GM12874 (cell line): ENCODE measurements at regions not wholly inside any gene's neighbourhood (a gene's known extent, or its start where the extent isn't known, plus 50 kb on each side); places are given as distances from the start of the nearest gene placed in this dataset.

Experiments used
- CTCF ChIP-seq: IDR thresholded peaks from 2 replicates; pipeline ENCODE4 v1.5.1; 2011; ENCODE audit warnings: low read depth, mild to moderate bottlenecking, control low read depth, low read length, moderate library complexity; ENCODE audit not compliant: insufficient read depth

DNA sequence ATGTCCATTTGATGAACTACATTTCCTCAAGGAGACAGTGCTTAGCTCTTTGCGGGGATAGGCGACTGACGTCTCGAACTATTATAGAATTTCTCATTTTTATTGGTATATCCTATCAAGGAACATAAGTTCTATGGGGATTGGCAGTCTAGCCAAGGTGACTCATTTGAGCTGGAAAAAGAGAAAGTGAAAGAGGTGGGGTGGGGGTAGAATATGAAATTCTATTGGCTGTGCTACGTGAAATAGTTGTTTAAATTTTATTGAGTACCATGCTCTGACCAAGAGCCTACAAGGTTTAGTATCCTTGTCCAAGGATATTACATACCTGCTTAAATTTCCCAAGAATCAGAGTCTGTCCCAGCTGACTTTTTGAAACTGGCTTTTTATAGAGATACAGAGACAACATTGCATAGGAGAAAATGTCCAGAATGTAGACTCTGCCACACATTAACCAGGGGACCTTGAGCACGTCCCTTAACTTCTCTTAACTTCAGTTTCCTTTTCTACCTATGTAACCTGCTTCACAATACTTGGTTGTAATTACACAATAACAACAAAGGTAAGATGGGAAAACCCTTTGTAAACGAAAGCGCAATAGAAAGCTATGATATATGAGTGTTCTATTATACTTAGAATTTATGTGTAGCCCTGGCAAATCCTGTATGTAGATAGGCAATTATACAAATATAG, 226.4 kb upstream of the WWC1 start:
- no peak for TF ChIP-seq CTCF

DNA sequence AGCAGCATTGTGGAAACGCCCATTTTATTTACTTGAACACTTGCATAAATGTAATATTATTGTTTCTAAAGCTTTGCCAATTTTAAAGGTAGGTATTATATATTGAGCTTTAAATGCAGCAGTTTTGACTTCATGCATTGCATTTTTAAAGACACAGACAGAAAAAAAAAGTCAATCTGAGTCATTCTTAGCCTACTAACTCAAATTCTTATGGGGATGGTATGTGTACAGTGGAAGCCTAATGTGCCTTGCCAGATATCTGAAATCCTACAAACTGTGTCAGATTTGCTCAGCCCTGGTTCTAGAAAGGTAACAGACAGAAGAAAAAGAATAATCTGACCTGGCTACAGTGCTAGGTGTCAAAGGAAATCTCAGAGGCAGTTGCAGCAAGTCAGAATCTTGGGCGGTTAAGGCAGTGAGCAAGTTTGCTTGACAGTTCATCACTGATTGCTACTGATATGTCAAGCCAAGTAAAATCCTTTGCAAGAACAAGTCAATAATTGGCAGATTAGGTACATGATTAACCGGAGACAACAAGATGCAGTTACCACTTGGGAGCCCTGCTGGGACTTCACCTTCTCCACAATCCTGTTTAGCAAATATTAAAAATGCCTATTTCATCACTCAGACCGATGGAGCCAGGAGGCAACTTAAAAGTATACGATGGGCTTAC, 224.8 kb upstream of the WWC1 start:
- no peak for TF ChIP-seq CTCF

GRCh38 chr5:168070761-168071160, 220.7 kb upstream of the WWC1 start:
- TF ChIP-seq CTCF: no peak

GRCh38 chr5:168072665-168073064, 218.8 kb upstream of the WWC1 start:
- no peak for TF ChIP-seq CTCF

DNA sequence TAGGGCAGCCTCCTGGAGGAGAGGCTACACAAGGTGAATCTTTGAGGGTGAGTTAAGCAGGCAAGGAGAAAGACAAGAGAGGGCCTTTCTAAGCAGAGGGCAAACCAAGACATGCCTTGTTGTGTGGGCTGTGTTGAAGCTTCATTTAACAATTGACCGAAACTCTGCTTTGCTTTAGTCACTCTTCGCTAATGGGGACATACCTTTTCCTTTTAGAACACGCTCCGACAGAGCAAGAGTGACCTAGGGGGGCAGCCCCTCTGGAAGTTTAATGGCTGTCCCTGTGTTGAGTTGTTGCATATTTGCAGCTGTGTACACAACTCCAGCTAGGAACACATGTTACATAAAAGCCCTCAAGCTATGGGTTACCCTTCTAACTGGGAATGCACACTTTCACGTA, 218.1 kb upstream of the WWC1 start:
- TF ChIP-seq CTCF: no peak

- TF ChIP-seq CTCF: no peak
Measured at GRCh38 chr5:168073991-168074800, 217.2 kb upstream of the WWC1 start.

GRCh38 chr5:168075387-168075786, 216.1 kb upstream of the WWC1 start:
- TF ChIP-seq CTCF: no peak
